Liver (tissue), 8 donors: ENCODE measurements at regions not wholly inside any gene's neighbourhood (a gene's known extent, or its start where the extent isn't known, plus 50 kb on each side); places are given as distances from the start of the nearest gene placed in this dataset.

ENCODE experiments used
- DNase-seq: peaks from one replicate; pipeline ENCODE4 v3.0.0-alpha.2; 2017; ENCODE audit warnings: low spot score
- H3K27ac ChIP-seq, 2 donors: one replicate each; pipeline ENCODE4 v1.7.0; 2013; ENCODE audit warnings: inconsistent platforms in 2 of 2, low read length in 2 of 2, control low read depth in 1 of 2, low read depth in 1 of 2, mild to moderate bottlenecking in 1 of 2
- H3K27me3 ChIP-seq, 4 donors: one replicate each; pipeline versions ENCODE4 v1.6.1 to v1.7.0; 2013; ENCODE audit warnings: low read length in 3 of 4, inconsistent platforms in 1 of 4, mild to moderate bottlenecking in 1 of 4, moderate library complexity in 1 of 4; ENCODE audit not compliant: control insufficient read depth in 4 of 4, insufficient read depth in 4 of 4
- H3K36me3 ChIP-seq, 4 donors: one replicate each; pipeline versions ENCODE4 v1.6.1 to v1.7.0; 2013; ENCODE audit warnings: low read length in 3 of 4, mild to moderate bottlenecking in 3 of 4, low read depth in 1 of 4, moderate library complexity in 1 of 4; ENCODE audit not compliant: control insufficient read depth in 4 of 4, insufficient read depth in 3 of 4
- H3K4me1 ChIP-seq, 4 donors: one replicate each; pipeline versions ENCODE4 v1.6.1 to v1.7.0; 2013; ENCODE audit warnings: low read length in 3 of 4, mild to moderate bottlenecking in 3 of 4, moderate library complexity in 1 of 4; ENCODE audit not compliant: control insufficient read depth in 4 of 4, insufficient read depth in 4 of 4
- H3K4me3 ChIP-seq, 3 donors: one replicate each; pipeline versions ENCODE4 v1.6.1 to v1.7.0; 2013; ENCODE audit warnings: low read length in 3 of 3, control low read depth in 1 of 3, low read depth in 1 of 3, mild to moderate bottlenecking in 1 of 3
- H3K9ac ChIP-seq, 2 donors: one replicate each; pipeline ENCODE4 v1.7.0; 2013; ENCODE audit warnings: low read length in 2 of 2, mild to moderate bottlenecking in 2 of 2, moderate library complexity in 2 of 2, control low read depth in 1 of 2, low read depth in 1 of 2
- H3K9me3 ChIP-seq, 4 donors: one replicate each; pipeline versions ENCODE4 v1.6.1 to v1.7.0; 2013; ENCODE audit warnings: low read length in 3 of 4; ENCODE audit not compliant: control insufficient read depth in 4 of 4
- EGR1 ChIP-seq, 2 donors: IDR thresholded peaks; 2 replicates each; pipeline ENCODE4 v1.6.1; 2016 to 2018; ENCODE audit warnings: antibody characterized with exemption in 2 of 2, low read depth in 2 of 2
- FOXA1 ChIP-seq: IDR thresholded peaks from 2 replicates; pipeline ENCODE4 v1.6.1; 2016; ENCODE audit warnings: antibody characterized with exemption
- FOXA2 ChIP-seq: IDR thresholded peaks from 2 replicates; pipeline ENCODE4 v1.6.1; 2016; ENCODE audit warnings: antibody characterized with exemption
- GABPA ChIP-seq, 2 donors: IDR thresholded peaks in 1 of 2; conservative IDR thresholded peaks in 1 of 2; 2 replicates each; pipeline ENCODE4 v1.6.1; 2016; ENCODE audit warnings: antibody characterized with exemption in 2 of 2, mild to moderate bottlenecking in 1 of 2, moderate library complexity in 1 of 2
- HNF4G ChIP-seq: IDR thresholded peaks from 2 replicates; pipeline ENCODE4 v1.6.1; 2016; ENCODE audit warnings: antibody characterized with exemption
- JUND ChIP-seq, 2 donors: IDR thresholded peaks; 2 replicates each; pipeline ENCODE4 v1.6.1; 2016; ENCODE audit warnings: antibody characterized with exemption in 2 of 2
- NR2F2 ChIP-seq: IDR thresholded peaks from 2 replicates; pipeline ENCODE4 v1.6.1; 2016; ENCODE audit warnings: antibody characterized with exemption
- RAD21 ChIP-seq, 2 donors: IDR thresholded peaks; 2 replicates each; pipeline ENCODE4 v1.6.1; 2016; ENCODE audit warnings: antibody characterized with exemption in 2 of 2, mild to moderate bottlenecking in 2 of 2
- SP1 ChIP-seq: IDR thresholded peaks from 2 replicates; pipeline ENCODE4 v1.6.1; 2018; ENCODE audit warnings: antibody characterized with exemption, mild to moderate bottlenecking
- TAF1 ChIP-seq: conservative IDR thresholded peaks from 2 replicates; pipeline ENCODE4 v1.6.1; 2016; ENCODE audit warnings: antibody characterized with exemption, mild to moderate bottlenecking
- YY1 ChIP-seq: IDR thresholded peaks from 2 replicates; pipeline ENCODE4 v1.6.1; 2016; ENCODE audit warnings: antibody characterized with exemption, mild to moderate bottlenecking
- WGBS: extraction: QIAGEN DNeasy Blood & Tissue Kit; methylation state at CpG from one replicate; pipeline ENCODE4 v1.1.7; 2013; 5-methylcytosine and 5-hydroxymethylcytosine counted together
- TF ChIP-seq, protein P1 (sequence below): IDR thresholded peaks from 2 replicates; pipeline ENCODE4 v1.6.1; 2016; ENCODE audit warnings: antibody characterized with exemption
- TF ChIP-seq, protein P2 (sequence below): IDR thresholded peaks from 2 replicates; pipeline ENCODE4 v1.6.1; 2016; ENCODE audit warnings: antibody characterized with exemption
- TF ChIP-seq, protein P3 (sequence below): fragments of 150-350 bp; IDR thresholded peaks from 2 replicates; pipeline ENCODE4 v1.5.1; 2017; ENCODE audit warnings: improper control_type of control experiment, low read depth, low read length; ENCODE audit not compliant: missing input control
- TF ChIP-seq, protein P4 (sequence below): IDR thresholded peaks from 2 replicates; pipeline ENCODE4 v1.6.1; 2016; ENCODE audit warnings: antibody characterized with exemption
- TF ChIP-seq, protein P5 (sequence below): IDR thresholded peaks from 2 replicates; pipeline ENCODE4 v1.6.1; 2016; ENCODE audit warnings: antibody characterized with exemption, mild to moderate bottlenecking
- donor health status: healthy.
- donor health status: healthy.
- donor health status: healthy.
- donor health status: healthy.
- donor health status: healthy.

DNA sequence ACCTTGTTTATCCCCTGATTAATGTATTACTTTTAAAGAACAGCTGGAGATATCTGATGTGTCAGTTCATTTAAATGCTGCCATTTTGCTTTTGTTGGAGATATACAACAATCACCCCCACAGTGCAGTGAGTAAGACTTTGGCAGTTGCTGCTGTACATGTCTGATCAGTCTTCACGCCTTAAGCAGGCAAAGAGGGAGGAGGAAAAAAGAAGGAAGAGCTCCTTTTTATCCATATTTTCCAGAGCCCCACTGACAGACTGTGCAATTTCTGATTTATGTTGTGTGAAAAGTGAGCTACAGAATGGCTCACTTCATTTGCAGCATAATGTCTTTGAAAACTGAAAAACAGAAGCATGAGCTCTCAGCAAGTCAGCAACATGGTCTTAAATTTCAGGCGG lies 319.7 kb upstream of the LRIG3 start (continued):
- TF ChIP-seq, protein P1, sequence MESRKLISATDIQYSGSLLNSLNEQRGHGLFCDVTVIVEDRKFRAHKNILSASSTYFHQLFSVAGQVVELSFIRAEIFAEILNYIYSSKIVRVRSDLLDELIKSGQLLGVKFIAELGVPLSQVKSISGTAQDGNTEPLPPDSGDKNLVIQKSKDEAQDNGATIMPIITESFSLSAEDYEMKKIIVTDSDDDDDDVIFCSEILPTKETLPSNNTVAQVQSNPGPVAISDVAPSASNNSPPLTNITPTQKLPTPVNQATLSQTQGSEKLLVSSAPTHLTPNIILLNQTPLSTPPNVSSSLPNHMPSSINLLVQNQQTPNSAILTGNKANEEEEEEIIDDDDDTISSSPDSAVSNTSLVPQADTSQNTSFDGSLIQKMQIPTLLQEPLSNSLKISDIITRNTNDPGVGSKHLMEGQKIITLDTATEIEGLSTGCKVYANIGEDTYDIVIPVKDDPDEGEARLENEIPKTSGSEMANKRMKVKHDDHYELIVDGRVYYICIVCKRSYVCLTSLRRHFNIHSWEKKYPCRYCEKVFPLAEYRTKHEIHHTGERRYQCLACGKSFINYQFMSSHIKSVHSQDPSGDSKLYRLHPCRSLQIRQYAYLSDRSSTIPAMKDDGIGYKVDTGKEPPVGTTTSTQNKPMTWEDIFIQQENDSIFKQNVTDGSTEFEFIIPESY = no peak
- no peak for TF ChIP-seq GABPA (IDR thresholded peaks at IDR 0.05 in 1 of 2, conservative IDR thresholded peaks at IDR 0.05 in 1 of 2)
- TF ChIP-seq FOXA2 = no peak
- TF ChIP-seq, protein P2, sequence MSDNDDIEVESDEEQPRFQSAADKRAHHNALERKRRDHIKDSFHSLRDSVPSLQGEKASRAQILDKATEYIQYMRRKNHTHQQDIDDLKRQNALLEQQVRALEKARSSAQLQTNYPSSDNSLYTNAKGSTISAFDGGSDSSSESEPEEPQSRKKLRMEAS = no peak

DNA sequence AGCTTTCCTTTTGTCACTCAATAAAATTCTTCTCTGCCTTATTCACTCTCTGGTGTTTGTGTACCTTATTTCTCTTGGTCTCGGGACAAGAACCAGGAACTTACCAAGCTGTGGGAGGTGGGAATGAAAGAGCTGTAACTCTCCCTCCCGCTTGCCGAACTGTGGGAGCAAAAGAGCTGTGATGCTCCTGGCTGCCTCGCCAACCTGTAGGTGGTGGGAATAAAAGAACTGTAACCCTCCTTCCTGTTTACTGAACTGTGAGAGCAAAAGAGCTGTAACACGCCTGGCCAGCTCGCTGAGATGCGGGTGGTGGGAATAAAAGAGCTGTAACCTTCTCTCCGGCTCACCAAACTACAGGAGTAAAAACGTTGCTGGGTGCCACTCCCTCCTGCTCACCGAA lies 314.1 kb upstream of the LRIG3 start:
- no peak for TF ChIP-seq YY1
- TF ChIP-seq, protein P1 = no peak

DNA sequence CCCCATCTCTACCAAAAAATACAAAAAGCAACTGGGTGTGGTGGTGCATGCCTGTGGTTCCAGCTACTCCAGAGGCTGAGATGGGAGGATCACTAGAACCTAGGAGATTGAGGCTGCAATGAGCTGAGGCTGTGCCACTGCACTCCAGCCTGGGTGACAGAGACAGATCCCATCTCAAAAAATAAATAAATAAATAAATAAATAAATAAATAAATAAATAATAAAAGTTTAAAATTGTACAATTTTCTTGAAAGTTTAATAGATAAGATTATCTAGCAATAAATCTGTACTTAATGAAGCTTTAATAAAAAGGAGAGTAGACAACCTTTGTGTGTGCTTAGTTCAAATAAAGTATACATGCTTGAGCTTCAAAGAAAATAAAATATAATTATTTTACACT lies 310.0 kb upstream of the LRIG3 start:
- Histone ChIP-seq H3K9me3 (peaks cover 0 to 3% (median 0%) of the 10 kb centered on the region in 4 donors), H3K4me3 (no peak overlapping the region), H3K27ac (no peak overlapping the region), H3K27me3 (peaks cover 0 to 3% (median under 1%) of the 10 kb centered on the region in 4 donors), H3K36me3 (no peaks in the 10 kb centered on the region), H3K4me1 (no peaks in the 10 kb centered on the region), H3K9ac (no peak overlapping the region)
- TF ChIP-seq FOXA2 (no peak), JUND (IDR thresholded peaks at IDR 0.05) (no peak), FOXA1 (no peak), EGR1 (IDR thresholded peaks at IDR 0.05; ENCODE audit: low read depth in 2 of 2) (no peak), GABPA (IDR thresholded peaks at IDR 0.05 in 1 of 2, conservative IDR thresholded peaks at IDR 0.05 in 1 of 2) (no peak), YY1 (no peak), TAF1 (no peak), HNF4G (no peak), RAD21 (IDR thresholded peaks at IDR 0.05) (no peak), SP1 (no peak), NR2F2 (no peak)
- TF ChIP-seq, protein P2 = no peak
- TF ChIP-seq, protein P1 = no peak
- TF ChIP-seq, protein P3, sequence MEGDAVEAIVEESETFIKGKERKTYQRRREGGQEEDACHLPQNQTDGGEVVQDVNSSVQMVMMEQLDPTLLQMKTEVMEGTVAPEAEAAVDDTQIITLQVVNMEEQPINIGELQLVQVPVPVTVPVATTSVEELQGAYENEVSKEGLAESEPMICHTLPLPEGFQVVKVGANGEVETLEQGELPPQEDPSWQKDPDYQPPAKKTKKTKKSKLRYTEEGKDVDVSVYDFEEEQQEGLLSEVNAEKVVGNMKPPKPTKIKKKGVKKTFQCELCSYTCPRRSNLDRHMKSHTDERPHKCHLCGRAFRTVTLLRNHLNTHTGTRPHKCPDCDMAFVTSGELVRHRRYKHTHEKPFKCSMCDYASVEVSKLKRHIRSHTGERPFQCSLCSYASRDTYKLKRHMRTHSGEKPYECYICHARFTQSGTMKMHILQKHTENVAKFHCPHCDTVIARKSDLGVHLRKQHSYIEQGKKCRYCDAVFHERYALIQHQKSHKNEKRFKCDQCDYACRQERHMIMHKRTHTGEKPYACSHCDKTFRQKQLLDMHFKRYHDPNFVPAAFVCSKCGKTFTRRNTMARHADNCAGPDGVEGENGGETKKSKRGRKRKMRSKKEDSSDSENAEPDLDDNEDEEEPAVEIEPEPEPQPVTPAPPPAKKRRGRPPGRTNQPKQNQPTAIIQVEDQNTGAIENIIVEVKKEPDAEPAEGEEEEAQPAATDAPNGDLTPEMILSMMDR = no peak
- TF ChIP-seq, protein P4, sequence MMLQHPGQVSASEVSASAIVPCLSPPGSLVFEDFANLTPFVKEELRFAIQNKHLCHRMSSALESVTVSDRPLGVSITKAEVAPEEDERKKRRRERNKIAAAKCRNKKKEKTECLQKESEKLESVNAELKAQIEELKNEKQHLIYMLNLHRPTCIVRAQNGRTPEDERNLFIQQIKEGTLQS = no peak
- TF ChIP-seq, protein P5, sequence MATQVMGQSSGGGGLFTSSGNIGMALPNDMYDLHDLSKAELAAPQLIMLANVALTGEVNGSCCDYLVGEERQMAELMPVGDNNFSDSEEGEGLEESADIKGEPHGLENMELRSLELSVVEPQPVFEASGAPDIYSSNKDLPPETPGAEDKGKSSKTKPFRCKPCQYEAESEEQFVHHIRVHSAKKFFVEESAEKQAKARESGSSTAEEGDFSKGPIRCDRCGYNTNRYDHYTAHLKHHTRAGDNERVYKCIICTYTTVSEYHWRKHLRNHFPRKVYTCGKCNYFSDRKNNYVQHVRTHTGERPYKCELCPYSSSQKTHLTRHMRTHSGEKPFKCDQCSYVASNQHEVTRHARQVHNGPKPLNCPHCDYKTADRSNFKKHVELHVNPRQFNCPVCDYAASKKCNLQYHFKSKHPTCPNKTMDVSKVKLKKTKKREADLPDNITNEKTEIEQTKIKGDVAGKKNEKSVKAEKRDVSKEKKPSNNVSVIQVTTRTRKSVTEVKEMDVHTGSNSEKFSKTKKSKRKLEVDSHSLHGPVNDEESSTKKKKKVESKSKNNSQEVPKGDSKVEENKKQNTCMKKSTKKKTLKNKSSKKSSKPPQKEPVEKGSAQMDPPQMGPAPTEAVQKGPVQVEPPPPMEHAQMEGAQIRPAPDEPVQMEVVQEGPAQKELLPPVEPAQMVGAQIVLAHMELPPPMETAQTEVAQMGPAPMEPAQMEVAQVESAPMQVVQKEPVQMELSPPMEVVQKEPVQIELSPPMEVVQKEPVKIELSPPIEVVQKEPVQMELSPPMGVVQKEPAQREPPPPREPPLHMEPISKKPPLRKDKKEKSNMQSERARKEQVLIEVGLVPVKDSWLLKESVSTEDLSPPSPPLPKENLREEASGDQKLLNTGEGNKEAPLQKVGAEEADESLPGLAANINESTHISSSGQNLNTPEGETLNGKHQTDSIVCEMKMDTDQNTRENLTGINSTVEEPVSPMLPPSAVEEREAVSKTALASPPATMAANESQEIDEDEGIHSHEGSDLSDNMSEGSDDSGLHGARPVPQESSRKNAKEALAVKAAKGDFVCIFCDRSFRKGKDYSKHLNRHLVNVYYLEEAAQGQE = no peak
- DNase-seq = no peak

More for the DNA sequence above, 314.1 kb upstream of the LRIG3 start:
- peaks cover 0 to 3% (median 1%) of the 10 kb centered on the region in 4 donors for H3K27me3 ChIP-seq
- no peak for DNase-seq
- H3K9ac ChIP-seq = no peak overlapping the region
- H3K4me1 ChIP-seq = no peaks in the 10 kb centered on the region
- no peaks in the 10 kb centered on the region for H3K36me3 ChIP-seq
- 74% methylated on average over 10 of the region's 10 CpGs for WGBS
- H3K9me3 ChIP-seq = peaks cover 0 to 3% (median 0%) of the 10 kb centered on the region in 4 donors
- H3K27ac ChIP-seq = no peak overlapping the region
- no peak overlapping the region for H3K4me3 ChIP-seq
